ENCODE measurements at regions not wholly inside any gene's neighbourhood (a gene's known extent, or its start where the extent isn't known, plus 50 kb on each side); places are given as distances from the start of the nearest gene placed in this dataset.

- H3K4me3 ChIP-seq (ENCODE audit: low read depth, low read length) = no peak overlapping the region
- TF ChIP-seq, protein P1, sequence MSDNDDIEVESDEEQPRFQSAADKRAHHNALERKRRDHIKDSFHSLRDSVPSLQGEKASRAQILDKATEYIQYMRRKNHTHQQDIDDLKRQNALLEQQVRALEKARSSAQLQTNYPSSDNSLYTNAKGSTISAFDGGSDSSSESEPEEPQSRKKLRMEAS (IDR thresholded peaks at IDR 0.05; ENCODE audit: low read depth, low read length) = no peak
- DNase-seq (ENCODE audit: low read depth) = no peak
These were observed 598.2 kb upstream of the SYT4 start for GRCh38 chr18:43875511-43875910.

DNA sequence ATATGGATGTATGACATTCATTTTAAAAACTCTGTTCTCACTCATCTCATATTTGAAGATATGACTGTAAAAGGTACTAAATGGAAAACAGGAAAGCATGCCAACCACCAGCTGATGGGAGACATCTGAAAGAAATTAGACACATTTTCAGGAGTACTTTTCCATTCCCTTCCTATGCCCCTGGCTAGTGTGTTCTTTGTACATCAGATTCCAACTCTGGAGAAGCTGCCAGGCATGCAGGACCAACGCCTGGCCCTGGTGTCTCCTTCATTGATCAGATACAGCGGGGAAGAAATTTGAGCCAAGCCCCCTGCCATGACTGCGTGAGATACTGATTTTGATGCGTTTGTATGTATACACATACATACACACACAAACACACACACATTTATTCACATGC lies 599.0 kb upstream of the SYT4 start:
- DNase-seq (ENCODE audit: low read depth) = no peak
- TF ChIP-seq, protein P1 (IDR thresholded peaks at IDR 0.05; ENCODE audit: low read depth, low read length) = no peak
- TF ChIP-seq, protein P2, sequence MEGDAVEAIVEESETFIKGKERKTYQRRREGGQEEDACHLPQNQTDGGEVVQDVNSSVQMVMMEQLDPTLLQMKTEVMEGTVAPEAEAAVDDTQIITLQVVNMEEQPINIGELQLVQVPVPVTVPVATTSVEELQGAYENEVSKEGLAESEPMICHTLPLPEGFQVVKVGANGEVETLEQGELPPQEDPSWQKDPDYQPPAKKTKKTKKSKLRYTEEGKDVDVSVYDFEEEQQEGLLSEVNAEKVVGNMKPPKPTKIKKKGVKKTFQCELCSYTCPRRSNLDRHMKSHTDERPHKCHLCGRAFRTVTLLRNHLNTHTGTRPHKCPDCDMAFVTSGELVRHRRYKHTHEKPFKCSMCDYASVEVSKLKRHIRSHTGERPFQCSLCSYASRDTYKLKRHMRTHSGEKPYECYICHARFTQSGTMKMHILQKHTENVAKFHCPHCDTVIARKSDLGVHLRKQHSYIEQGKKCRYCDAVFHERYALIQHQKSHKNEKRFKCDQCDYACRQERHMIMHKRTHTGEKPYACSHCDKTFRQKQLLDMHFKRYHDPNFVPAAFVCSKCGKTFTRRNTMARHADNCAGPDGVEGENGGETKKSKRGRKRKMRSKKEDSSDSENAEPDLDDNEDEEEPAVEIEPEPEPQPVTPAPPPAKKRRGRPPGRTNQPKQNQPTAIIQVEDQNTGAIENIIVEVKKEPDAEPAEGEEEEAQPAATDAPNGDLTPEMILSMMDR (IDR thresholded peaks at IDR 0.05; ENCODE audit: low read depth, low read length) = no peak
- TF ChIP-seq MYC (IDR thresholded peaks at IDR 0.05; ENCODE audit: low read depth, low read length) (no peak), POLR2A (IDR thresholded peaks at IDR 0.05; ENCODE audit: extremely low read depth, insufficient read length) (no peak)
- no peak overlapping the region for H3K4me3 ChIP-seq (ENCODE audit: low read depth, low read length)

DNA sequence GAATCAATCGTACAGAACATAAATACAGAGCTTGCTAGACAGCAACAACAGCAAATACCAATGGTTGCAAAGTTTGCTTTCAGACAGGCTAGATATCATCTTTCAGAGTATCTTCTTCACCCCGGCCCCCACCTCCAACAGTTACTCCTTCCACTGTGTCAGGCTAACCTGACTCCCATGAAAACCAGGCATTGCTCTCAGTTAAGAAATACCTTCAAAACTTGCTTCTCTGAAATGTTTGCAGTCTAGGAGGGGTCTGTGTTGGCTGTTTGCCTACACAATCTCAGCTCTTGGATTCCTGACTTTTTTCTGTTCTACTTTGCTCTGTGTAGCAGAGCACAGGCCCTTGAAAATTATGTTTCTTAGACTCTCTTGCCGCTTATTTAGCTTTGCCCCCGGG lies 599.5 kb upstream of the SYT4 start:
- H3K4me3 ChIP-seq (ENCODE audit: low read depth, low read length) = no peak overlapping the region
- TF ChIP-seq, protein P2 (IDR thresholded peaks at IDR 0.05; ENCODE audit: low read depth, low read length) = no peak
- no peak for TF ChIP-seq MYC (IDR thresholded peaks at IDR 0.05; ENCODE audit: low read depth, low read length)
- TF ChIP-seq, protein P1 (IDR thresholded peaks at IDR 0.05; ENCODE audit: low read depth, low read length) = no peak
- no peak for TF ChIP-seq POLR2A (IDR thresholded peaks at IDR 0.05; ENCODE audit: extremely low read depth, insufficient read length)
- no peak for DNase-seq (ENCODE audit: low read depth)

- no peak for DNase-seq (ENCODE audit: low read depth)
- H3K4me3 ChIP-seq (ENCODE audit: low read depth, low read length) = no peak overlapping the region
- TF ChIP-seq POLR2A (IDR thresholded peaks at IDR 0.05; ENCODE audit: extremely low read depth, insufficient read length) (no peak), MYC (IDR thresholded peaks at IDR 0.05; ENCODE audit: low read depth, low read length) (no peak)
- TF ChIP-seq, protein P1 (IDR thresholded peaks at IDR 0.05; ENCODE audit: low read depth, low read length) = no peak
- TF ChIP-seq, protein P2 (IDR thresholded peaks at IDR 0.05; ENCODE audit: low read depth, low read length) = no peak
These were observed 600.5 kb upstream of the SYT4 start for GRCh38 chr18:43877616-43878321.

GRCh38 chr18:43879415-43879814 lies 602.1 kb upstream of the SYT4 start:
- DNase-seq (ENCODE audit: low read depth) = no peak
- no peak for TF ChIP-seq POLR2A (IDR thresholded peaks at IDR 0.05; ENCODE audit: extremely low read depth, insufficient read length)
- TF ChIP-seq MYC (IDR thresholded peaks at IDR 0.05; ENCODE audit: low read depth, low read length) = no peak
- TF ChIP-seq, protein P2 (IDR thresholded peaks at IDR 0.05; ENCODE audit: low read depth, low read length) = no peak
- TF ChIP-seq, protein P1 (IDR thresholded peaks at IDR 0.05; ENCODE audit: low read depth, low read length) = no peak
- no peak overlapping the region for H3K4me3 ChIP-seq (ENCODE audit: low read depth, low read length)

GRCh38 chr18:43882358-43883055 lies 605.2 kb upstream of the SYT4 start:
- no peak for DNase-seq (ENCODE audit: low read depth)
- TF ChIP-seq, protein P1 (IDR thresholded peaks at IDR 0.05; ENCODE audit: low read depth, low read length) = no peak
- TF ChIP-seq POLR2A (IDR thresholded peaks at IDR 0.05; ENCODE audit: extremely low read depth, insufficient read length) (no peak), MYC (IDR thresholded peaks at IDR 0.05; ENCODE audit: low read depth, low read length) (no peak)
- TF ChIP-seq, protein P2 (IDR thresholded peaks at IDR 0.05; ENCODE audit: low read depth, low read length) = no peak
- no peak overlapping the region for H3K4me3 ChIP-seq (ENCODE audit: low read depth, low read length)
